SK-N-SH (cell line): ENCODE measurements at regions not wholly inside any gene's neighbourhood (a gene's known extent, or its start where the extent isn't known, plus 50 kb on each side); places are given as distances from the start of the nearest gene placed in this dataset.

Source experiments
- MEF2A ChIP-seq: IDR thresholded peaks from 2 replicates; pipeline ENCODE4 v1.4.0; 2012; ENCODE audit warnings: low read depth, borderline replicate concordance
- POLR2AphosphoS5 ChIP-seq: IDR thresholded peaks from 2 replicates; pipeline ENCODE4 v1.6.1; 2012; ENCODE audit warnings: low read depth, low read length

GRCh38 chr20:50287512-50287911 is 96.9 kb downstream of the CEBPB start:
- TF ChIP-seq MEF2A: no peak
- TF ChIP-seq POLR2AphosphoS5: no peak
